Activated T-cell treated with anti-CD3 and anti-CD28 coated beads, Interleukin-2, amount 50 U/mL, for 4 hours (primary cell): ENCODE measurements at regions not wholly inside any gene's neighbourhood (a gene's known extent, or its start where the extent isn't known, plus 50 kb on each side); places are given as distances from the start of the nearest gene placed in this dataset.
"Not testable (repeated sequence)": the region's sequence is repeated elsewhere in the genome, so short reads cannot be mapped to it uniquely, and the experiment has no call there.

Source experiments
- ATAC-seq, 2 donors: fragments of 200-7000 bp; cut with Tn5 transposase; one replicate each; pipeline ENCODE4 v1.10.0; 2021
- DNase-seq: peaks from one replicate; pipeline ENCODE4 v3.0.0-alpha.2; 2020
- H3K27me3 Mint-ChIP-seq: one replicate; pipeline ENCODE4 v1.8.0; 2021; ENCODE audit warnings: low read depth, mixed read lengths
- H3K36me3 Mint-ChIP-seq: one replicate; pipeline ENCODE4 v1.8.0; 2022; ENCODE audit warnings: mixed read lengths; ENCODE audit not compliant: insufficient read depth
- H3K4me1 Mint-ChIP-seq: one replicate; pipeline ENCODE4 v1.8.0; 2021; ENCODE audit warnings: low read depth, mixed read lengths
- H3K4me3 Mint-ChIP-seq: one replicate; pipeline ENCODE4 v1.8.0; 2021; ENCODE audit warnings: mild to moderate bottlenecking, moderate library complexity, mixed read lengths
- H3K9me3 Mint-ChIP-seq: one replicate; pipeline ENCODE4 v1.8.0; 2021; ENCODE audit warnings: mixed read lengths

- no peaks in the 10 kb centered on the region for H3K4me1 Mint-ChIP-seq
- H3K4me3 Mint-ChIP-seq = no peak overlapping the region
- ATAC-seq (no peak), DNase-seq (no peak)
- no peaks in the 10 kb centered on the region for H3K36me3 Mint-ChIP-seq
- H3K9me3 Mint-ChIP-seq = no peaks in the 10 kb centered on the region
- H3K27me3 Mint-ChIP-seq = peaks cover 2% of the 10 kb centered on the region
These were observed 327.2 kb downstream of the LMO7 start for GRCh38 chr13:75963302-75963701.

DNA sequence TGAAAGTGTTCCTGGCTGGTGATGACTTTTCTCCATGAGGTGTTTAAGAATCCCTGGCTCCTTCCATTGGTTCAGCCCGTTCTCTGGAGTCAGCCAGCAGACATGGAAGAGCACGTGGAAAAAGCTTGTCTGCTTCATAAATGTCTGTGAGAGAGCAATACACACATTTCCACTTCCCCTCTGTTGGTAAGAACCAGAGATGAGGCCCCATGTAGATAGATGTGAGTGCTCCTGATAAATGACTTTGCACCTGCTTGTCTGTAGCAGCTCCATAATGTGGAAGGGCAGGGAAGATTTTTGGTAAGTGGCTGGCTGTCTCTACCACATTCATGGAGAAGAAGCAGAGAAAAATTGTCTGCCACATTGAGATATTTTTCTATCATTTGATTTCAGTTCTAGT, 325.8 kb downstream of the LMO7 start:
- Mint-ChIP-seq H3K27me3 (peaks cover 2% of the 10 kb centered on the region), H3K36me3 (no peaks in the 10 kb centered on the region), H3K4me1 (no peaks in the 10 kb centered on the region), H3K4me3 (no peak overlapping the region), H3K9me3 (no peaks in the 10 kb centered on the region)
- ATAC-seq (no peak), DNase-seq (no peak)

DNA sequence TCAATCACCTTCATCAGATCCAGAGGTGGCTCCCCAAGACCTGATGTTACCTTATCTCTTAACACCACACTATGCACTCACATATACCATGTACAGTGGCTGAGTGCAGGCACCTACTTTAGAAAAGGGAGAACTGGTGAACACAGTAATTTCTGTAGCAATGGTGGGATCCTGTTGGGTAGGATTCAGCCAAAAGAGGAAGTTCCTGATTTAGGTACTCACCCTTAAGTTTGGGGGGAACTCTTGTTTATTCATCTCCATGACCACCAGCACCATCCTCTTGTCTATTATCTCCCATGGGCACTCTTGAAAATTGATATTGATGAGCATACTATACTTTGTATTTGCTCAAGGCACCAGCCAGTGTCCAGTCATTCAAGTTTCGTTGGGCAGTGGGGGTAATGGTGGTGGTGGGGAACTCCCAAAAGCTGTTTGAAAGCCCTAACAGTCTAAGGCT, 324.4 kb downstream of the LMO7 start:
- Mint-ChIP-seq H3K4me1 (no peaks in the 10 kb centered on the region), H3K27me3 (peaks cover under 1% of the 10 kb centered on the region), H3K9me3 (no peaks in the 10 kb centered on the region), H3K4me3 (no peak overlapping the region), H3K36me3 (no peaks in the 10 kb centered on the region)
- DNase-seq (no peak), ATAC-seq (no peak)

DNA sequence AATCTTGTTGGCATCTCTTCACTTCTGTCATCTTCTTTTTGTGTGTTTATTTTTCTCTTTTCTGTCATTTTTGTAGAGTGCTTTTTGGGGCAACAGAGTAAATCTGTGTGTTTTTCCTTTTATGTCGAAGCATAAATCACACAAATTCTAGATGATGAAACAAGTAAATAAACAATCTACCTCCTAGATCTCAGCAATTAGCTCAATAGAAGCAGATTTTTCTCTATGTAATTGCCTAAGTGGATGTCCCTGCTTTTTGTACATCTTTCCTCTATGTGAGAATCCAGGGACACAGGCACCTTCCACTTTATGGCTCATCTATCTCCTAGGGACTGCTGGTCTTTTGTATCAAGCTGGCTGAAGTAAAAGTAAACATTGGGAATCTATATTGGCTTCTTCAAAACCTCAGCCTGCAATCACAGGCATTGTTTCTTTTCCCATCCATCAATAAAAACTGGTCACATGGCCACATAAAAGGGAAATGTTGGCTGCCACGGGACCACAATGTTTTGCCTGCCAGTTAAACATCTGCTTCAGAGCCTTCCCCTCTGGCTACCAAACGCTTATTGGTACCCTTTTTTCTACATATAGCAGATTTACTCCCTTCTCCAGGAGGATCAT, 323.8 kb downstream of the LMO7 start:
- no peaks in the 10 kb centered on the region for H3K36me3 Mint-ChIP-seq
- no peak for DNase-seq
- ATAC-seq = no peak
- H3K4me3 Mint-ChIP-seq = no peak overlapping the region
- H3K4me1 Mint-ChIP-seq = no peaks in the 10 kb centered on the region
- H3K27me3 Mint-ChIP-seq = no peaks in the 10 kb centered on the region
- no peaks in the 10 kb centered on the region for H3K9me3 Mint-ChIP-seq

DNA sequence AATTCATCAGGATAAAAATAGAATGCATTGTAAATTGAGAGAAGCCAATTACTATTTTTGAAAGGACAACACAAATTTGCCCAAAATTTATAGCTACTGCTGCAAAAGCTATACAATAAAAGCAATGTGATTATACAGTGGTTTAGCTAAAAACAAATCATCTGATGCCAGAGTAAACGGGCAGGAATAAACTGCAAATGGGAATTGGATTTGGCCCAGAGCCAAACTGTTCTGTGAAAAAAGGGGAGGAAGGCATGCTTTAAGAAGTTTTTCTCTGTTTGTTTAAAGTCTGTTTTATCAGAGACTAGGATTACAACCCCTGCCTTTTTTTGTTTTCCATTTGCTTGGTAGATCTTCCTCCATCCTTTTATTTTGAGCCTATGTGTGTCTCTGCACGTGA, 317.5 kb downstream of the LMO7 start:
- H3K36me3 Mint-ChIP-seq = not testable (repeated sequence)

GRCh38 chr13:75947448-75947847, 311.3 kb downstream of the LMO7 start:
- H3K9me3 Mint-ChIP-seq = no peaks in the 10 kb centered on the region
- ATAC-seq (no peak), DNase-seq (no peak)
- peaks cover 4% of the 10 kb centered on the region for H3K27me3 Mint-ChIP-seq
- H3K4me1 Mint-ChIP-seq = no peaks in the 10 kb centered on the region
- no peak overlapping the region for H3K4me3 Mint-ChIP-seq
- no peaks in the 10 kb centered on the region for H3K36me3 Mint-ChIP-seq

More for the DNA sequence above, 317.5 kb downstream of the LMO7 start:
- not testable (repeated sequence) for H3K27me3 Mint-ChIP-seq, DNase-seq, H3K9me3 Mint-ChIP-seq, ATAC-seq, H3K4me3 Mint-ChIP-seq, H3K4me1 Mint-ChIP-seq

DNA sequence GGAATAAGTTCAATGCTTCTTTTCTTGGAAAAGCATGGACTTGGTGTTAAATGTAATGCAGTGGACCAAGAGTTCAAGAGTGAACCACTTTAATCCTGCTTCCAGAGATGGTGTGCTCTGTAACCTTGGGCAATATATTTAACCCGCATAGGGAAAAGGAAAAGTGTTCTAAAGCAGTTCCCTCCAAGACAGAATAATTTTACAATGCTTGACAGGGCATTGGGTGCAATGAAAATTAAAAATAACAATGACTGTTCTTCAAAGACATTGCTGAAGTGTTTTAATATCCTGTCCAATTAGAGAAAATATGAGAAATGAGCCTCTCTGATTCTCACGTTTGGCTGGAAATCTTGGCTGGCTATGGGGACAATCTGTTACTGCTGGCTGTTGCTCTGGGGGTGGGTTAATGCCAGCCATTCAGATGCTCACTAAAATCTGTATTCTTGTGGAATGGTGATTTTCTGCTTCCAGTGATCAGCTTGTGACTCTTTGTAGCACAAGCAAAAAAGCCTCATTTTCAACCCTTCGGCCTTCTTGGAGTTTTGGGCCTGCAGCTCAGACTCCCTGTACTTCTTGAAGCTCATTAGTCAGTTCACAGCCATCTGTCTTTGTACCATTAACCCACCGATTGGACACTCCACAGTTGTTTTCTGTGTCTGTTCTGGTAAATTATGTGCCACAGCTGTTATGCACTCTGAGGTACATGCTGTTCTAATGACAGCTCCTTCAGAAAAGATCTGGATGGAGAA, 310.6 kb downstream of the LMO7 start:
- no peak overlapping the region for H3K4me3 Mint-ChIP-seq
- no peaks in the 10 kb centered on the region for H3K36me3 Mint-ChIP-seq
- no peaks in the 10 kb centered on the region for H3K4me1 Mint-ChIP-seq
- DNase-seq = no peak
- ATAC-seq = no peak
- no peaks in the 10 kb centered on the region for H3K9me3 Mint-ChIP-seq
- H3K27me3 Mint-ChIP-seq = peaks cover 4% of the 10 kb centered on the region

DNA sequence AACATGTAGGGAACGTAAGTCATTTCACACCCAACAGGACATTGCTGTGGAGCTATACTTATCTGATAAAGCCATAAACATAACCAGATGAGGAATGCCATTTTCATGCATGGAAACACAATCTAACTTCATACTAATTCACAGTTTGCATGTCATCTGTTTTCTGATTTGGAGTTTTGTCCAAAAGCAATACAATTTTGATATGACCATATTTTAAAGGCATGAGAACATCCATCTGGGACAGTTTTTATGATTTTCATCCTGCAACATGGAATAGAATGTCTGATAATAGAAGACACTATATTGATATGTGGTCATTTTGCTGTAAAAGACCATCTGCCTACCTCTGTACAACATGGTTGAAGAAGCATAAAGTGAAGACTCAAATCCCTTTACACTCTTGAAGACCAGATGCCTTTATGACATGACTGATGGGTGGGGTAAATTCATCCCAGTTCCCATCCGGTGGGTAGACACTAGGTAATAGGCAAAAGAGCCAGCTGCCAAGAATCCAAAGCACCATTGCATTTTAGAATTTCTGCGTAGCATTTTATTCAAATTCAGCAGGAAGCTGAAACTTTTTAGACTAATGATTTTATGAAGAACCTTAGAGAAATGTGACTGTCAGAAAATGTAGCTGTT, 309.8 kb downstream of the LMO7 start:
- DNase-seq (no peak), ATAC-seq (no peak)
- Mint-ChIP-seq H3K9me3 (no peaks in the 10 kb centered on the region), H3K27me3 (peaks cover 4% of the 10 kb centered on the region), H3K4me3 (no peak overlapping the region), H3K36me3 (no peaks in the 10 kb centered on the region), H3K4me1 (no peaks in the 10 kb centered on the region)

DNA sequence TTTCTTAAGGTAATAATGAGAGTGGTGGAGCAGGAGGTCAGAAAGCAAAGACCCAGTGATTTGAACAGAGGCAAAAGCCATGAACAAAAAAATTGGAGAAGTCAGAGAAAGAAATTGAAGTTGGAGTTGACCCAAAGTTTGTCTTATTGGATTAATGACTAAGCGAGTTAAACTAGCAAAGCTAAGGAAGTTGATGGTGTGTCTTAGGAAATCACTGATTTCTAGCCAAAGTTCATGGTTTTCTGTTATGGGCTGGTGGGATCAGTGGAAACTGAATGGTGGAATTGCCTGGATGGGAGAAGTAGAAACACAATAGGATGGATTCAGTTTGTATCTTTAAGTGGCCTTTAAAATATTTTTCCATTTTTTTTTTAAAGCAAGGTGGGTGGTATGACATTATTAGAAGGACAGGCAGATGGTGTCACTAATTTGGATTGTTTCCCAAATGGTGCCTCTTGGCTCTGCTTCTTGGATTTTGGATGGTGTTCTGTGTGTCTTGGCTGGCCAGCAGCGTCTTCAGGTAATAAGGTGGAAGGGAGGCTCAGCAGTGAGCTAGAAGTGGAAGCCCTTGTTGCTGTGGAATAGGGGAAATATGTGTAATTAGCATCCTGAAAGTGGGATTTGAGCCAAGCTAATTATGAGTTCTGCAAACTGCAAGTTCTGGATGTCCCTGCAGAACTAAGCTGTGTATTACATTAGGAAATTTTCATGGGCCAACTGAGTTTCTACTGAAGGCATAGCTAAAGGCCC, 302.9 kb downstream of the LMO7 start:
- ATAC-seq (no peak), DNase-seq (no peak)
- no peaks in the 10 kb centered on the region for H3K9me3 Mint-ChIP-seq
- no peak overlapping the region for H3K4me3 Mint-ChIP-seq
- no peaks in the 10 kb centered on the region for H3K4me1 Mint-ChIP-seq
- no peaks in the 10 kb centered on the region for H3K36me3 Mint-ChIP-seq
- peaks cover 2% of the 10 kb centered on the region for H3K27me3 Mint-ChIP-seq

DNA sequence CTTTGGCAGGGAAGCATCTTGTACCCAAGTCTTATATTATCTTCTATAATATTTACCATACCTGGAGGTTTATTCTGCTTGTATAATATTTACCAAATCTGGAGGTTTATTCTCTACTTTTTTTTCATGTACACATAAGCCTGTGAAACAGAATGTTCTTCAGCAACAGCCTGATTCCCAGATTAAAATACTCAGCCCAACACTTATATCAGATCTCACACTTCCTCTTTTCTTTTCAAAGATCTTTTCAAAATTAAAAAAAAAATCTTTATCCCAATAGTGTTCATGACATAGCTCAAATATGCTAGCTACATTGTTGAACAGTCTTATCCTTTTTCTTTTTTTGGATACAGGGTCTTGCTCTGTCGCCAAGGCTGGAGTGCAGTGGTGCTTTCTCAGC, 300.7 kb downstream of the LMO7 start:
- no peaks in the 10 kb centered on the region for H3K4me1 Mint-ChIP-seq
- H3K36me3 Mint-ChIP-seq = no peaks in the 10 kb centered on the region

DNA sequence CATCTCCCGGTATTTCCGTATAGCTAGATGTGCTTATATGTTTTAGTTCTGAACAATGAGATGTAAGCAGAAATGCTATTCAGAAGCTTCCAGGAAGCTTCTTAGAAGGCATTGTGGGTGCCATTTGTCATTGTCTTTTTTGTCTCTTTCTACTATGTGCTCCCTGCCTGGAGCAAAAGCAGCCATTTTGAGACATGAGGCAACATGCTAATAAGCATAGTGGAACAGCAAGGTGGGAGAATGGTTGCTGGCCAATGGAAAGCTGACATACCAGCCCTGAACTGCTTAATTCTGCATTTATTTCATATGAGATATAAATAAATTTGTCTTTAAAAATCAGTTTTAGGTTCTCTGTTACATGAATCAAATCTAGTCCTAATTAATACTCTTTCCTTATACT, 299.7 kb downstream of the LMO7 start:
- no peak for DNase-seq
- peaks cover 6% of the 10 kb centered on the region for H3K27me3 Mint-ChIP-seq

More for the DNA sequence above, 300.7 kb downstream of the LMO7 start:
- no peak for ATAC-seq
- no peak for DNase-seq
- H3K9me3 Mint-ChIP-seq = no peaks in the 10 kb centered on the region
- peaks cover 3% of the 10 kb centered on the region for H3K27me3 Mint-ChIP-seq
- no peak overlapping the region for H3K4me3 Mint-ChIP-seq

DNA sequence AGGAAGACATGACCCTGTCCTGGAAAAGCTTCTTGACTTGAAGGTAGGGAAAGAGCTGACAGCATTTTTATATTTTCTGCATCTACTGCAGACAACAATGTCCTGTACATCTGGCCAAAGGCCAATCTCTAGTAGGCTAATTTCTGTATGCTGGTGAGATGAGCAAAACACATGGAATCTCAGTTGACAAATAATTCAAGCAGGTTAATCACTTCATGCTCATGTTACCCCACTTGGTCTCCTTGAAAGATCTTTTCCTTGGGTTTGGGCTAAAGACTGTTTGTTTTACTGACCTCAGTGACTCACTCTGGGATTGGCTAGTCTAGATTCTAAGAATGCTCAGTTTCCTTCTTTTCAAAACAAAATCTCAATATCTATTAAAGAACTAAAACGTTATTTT, 298.8 kb downstream of the LMO7 start:
- ATAC-seq (no peak), DNase-seq (no peak)
- Mint-ChIP-seq H3K36me3 (no peaks in the 10 kb centered on the region), H3K27me3 (peaks cover 6% of the 10 kb centered on the region), H3K4me1 (no peaks in the 10 kb centered on the region), H3K4me3 (no peak overlapping the region), H3K9me3 (no peaks in the 10 kb centered on the region)

More for the DNA sequence above, 299.7 kb downstream of the LMO7 start:
- no peak overlapping the region for H3K4me3 Mint-ChIP-seq
- no peaks in the 10 kb centered on the region for H3K4me1 Mint-ChIP-seq
- no peaks in the 10 kb centered on the region for H3K9me3 Mint-ChIP-seq
- ATAC-seq = no peak
- no peaks in the 10 kb centered on the region for H3K36me3 Mint-ChIP-seq

- Mint-ChIP-seq H3K4me3 (no peak overlapping the region), H3K9me3 (no peaks in the 10 kb centered on the region), H3K4me1 (no peaks in the 10 kb centered on the region), H3K36me3 (no peaks in the 10 kb centered on the region), H3K27me3 (peaks cover 5% of the 10 kb centered on the region)
- ATAC-seq (no peak), DNase-seq (no peak)
These were observed 296.5 kb downstream of the LMO7 start for GRCh38 chr13:75932636-75933035.

- Mint-ChIP-seq H3K9me3 (no peaks in the 10 kb centered on the region), H3K4me3 (no peak overlapping the region)
These were observed 295.0 kb downstream of the LMO7 start for GRCh38 chr13:75931116-75931515.

More at GRCh38 chr13:75931116-75931515, 295.0 kb downstream of the LMO7 start:
- Mint-ChIP-seq H3K4me1 (no peaks in the 10 kb centered on the region), H3K36me3 (no peaks in the 10 kb centered on the region), H3K27me3 (peaks cover 4% of the 10 kb centered on the region)
- DNase-seq = no peak
- no peak for ATAC-seq
